ENCODE measurements at regions not wholly inside any gene's neighbourhood (a gene's known extent, or its start where the extent isn't known, plus 50 kb on each side); places are given as distances from the start of the nearest gene placed in this dataset.

DNA sequence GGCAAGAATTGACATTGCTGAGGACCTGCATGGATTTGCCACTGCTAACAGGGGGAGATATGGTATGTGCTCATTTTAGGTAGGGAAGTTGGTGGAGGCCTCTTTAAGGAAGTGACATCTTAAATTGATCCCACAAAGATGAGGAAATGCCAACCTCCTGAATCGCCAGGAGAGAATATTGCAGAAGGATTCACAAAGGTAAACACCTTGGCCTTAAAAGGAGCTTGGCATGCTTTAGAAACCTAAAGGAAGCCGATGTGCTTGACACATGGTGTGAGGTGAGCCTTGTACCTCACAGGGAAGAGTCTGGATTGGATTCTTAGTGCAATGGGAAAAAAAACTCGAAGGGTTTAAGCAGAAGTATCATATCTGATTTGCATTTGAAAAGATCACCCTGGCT is 470.5 kb upstream of the DAB1 start:
- FAIRE-seq (no peak), DNase-seq (ENCODE audit: insufficient read length) (no peak)
- TF ChIP-seq TAF1 (IDR thresholded peaks at IDR 0.05; ENCODE audit: borderline replicate concordance, low read depth, low read length) (no peak), POLR2A (IDR thresholded peaks at IDR 0.05; ENCODE audit: low read depth, low read length) (no peak), POLR2AphosphoS5 (IDR thresholded peaks at IDR 0.05; ENCODE audit: low read depth, low read length) (no peak)

DNA sequence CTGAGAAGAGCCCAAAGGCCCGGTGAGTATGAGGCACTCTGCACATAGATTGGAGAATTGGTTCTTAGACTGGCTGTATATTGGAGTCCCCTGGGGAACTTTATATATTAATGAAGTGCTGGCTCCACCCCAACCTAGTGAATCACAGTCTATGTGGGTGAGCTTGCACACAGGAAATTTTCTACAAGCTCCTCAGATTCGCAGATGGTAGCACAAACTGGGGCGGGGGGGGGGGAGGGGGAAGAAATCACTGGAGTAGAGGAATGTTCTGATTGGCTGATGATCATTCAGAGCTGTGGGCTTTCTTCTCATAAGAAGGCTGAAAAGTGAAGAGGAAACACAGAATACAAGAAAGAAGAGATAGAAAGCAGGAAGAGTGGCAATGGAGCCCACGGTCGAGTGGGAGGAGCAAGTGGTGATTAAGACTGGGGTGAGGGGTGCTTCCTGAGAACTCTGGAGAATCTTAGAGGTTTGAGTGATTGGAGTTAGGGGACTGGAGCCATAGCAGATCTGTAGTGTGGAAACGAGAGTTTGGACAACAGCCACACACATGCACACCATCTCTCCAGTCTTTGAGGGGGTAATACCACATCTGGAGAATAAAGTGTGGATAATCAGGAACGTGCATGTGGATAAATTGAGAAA is 465.9 kb upstream of the DAB1 start:
- no peak for TF ChIP-seq TAF1 (IDR thresholded peaks at IDR 0.05; ENCODE audit: borderline replicate concordance, low read depth, low read length)
- TF ChIP-seq POLR2AphosphoS5 (IDR thresholded peaks at IDR 0.05; ENCODE audit: low read depth, low read length): no peak
- FAIRE-seq (no peak), DNase-seq (ENCODE audit: insufficient read length) (no peak)

DNA sequence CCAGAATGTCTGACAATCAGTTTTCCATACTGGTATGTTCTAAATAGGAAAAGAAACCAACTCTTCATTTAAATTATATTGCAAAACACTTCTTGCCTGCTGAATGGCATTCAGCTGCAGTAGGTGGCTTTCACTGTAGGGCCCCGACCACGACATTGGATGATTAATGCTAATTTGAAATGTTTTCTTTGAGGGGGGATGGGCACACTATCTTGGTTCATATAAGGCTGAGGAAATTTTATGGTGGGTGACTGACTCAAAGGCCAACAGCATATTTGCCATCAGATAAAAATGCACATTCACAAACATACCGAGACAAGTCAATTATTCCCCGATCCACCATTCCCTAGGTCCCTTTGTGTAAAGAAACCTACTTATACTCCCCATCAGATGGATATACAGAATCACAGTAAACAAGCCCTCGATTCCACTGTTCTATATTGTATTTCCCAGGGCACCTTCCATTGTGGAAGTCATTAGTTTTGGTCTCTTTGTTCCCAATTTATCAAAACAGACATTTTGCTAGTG is 464.2 kb upstream of the DAB1 start:
- FAIRE-seq (no peak), DNase-seq (ENCODE audit: insufficient read length) (no peak)

DNA sequence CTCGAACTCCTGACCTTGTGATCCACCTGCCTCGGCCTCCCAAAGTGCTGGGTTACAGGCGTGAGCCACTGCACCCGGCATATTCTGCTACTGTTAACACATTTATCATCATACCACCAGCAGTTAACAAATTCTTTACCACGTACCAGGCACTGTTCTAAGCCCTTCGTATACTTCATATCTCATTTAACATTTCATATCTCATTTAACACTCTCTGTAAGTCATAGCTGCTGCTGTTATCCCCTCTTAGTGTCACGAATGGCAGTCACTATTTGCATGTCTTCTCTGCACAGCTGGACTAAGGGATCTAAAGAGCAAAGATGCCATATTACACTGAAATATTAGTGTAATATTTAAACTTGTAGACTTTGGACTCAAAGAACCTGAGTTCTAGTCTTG is 462.5 kb upstream of the DAB1 start:
- FAIRE-seq (no peak), DNase-seq (ENCODE audit: insufficient read length) (no peak)
- TF ChIP-seq POLR2A (IDR thresholded peaks at IDR 0.05; ENCODE audit: low read depth, low read length) (no peak), TAF1 (IDR thresholded peaks at IDR 0.05; ENCODE audit: borderline replicate concordance, low read depth, low read length) (no peak), POLR2AphosphoS5 (IDR thresholded peaks at IDR 0.05; ENCODE audit: low read depth, low read length) (no peak)

More for the DNA sequence above, 464.2 kb upstream of the DAB1 start:
- no peak for TF ChIP-seq TAF1 (IDR thresholded peaks at IDR 0.05; ENCODE audit: borderline replicate concordance, low read depth, low read length)
- TF ChIP-seq POLR2A (IDR thresholded peaks at IDR 0.05; ENCODE audit: low read depth, low read length): no peak
- no peak for TF ChIP-seq POLR2AphosphoS5 (IDR thresholded peaks at IDR 0.05; ENCODE audit: low read depth, low read length)

DNA sequence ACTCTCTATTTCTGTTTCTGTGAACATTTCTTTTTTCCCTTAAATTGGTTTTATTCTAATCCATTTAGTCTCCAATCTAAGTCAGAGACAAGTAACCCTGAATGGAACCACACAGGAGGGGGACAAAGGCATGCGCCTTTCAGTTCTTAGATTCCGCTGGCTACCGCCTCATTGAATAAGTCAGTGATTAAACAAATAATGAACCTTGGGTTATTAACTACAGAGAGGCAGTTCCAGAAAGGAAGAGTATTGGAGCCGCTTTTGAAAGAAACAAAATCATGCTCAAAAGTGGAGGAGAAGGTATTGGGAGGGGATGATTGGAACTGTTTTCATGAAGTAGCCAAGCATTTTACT is 459.8 kb upstream of the DAB1 start:
- no peak for FAIRE-seq

DNA sequence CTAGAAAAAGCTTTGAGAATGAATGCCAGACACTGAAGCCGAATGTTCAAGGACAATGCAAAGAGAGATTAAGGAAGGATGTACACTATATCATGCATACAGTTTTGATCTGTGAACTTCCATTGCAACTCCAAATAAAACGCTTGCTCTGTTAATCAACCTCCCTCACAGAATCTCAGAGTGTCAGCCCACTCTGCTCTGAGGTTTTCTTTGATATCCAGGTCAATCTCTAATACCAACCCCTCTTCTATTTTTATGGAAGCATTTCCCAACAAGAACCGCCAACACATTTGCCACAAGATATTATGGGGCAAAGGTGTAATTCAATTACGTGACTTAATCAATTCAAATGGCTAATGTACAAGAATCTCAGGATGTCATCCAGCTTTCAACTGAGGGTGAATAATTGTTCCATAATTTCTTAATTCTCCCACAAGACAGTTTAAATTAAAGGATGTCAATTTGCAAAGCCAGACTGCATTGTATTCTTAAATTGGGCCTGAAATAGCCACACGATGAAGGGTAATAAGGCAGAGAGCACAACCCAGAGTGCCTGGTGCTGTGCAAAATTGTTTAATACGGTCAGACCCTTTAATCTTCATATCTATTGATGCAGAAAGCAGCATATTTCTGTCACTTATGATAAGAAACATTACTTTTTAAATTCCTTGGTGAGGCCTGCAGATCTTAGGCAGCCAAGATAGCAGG is 459.2 kb upstream of the DAB1 start:
- no peak for TF ChIP-seq POLR2A (IDR thresholded peaks at IDR 0.05; ENCODE audit: low read depth, low read length)
- no peak for TF ChIP-seq TAF1 (IDR thresholded peaks at IDR 0.05; ENCODE audit: borderline replicate concordance, low read depth, low read length)
- TF ChIP-seq POLR2AphosphoS5 (IDR thresholded peaks at IDR 0.05; ENCODE audit: low read depth, low read length): no peak
- FAIRE-seq (no peak), DNase-seq (ENCODE audit: insufficient read length) (no peak)

More for the DNA sequence above, 459.8 kb upstream of the DAB1 start:
- TF ChIP-seq POLR2A (IDR thresholded peaks at IDR 0.05; ENCODE audit: low read depth, low read length) (no peak), POLR2AphosphoS5 (IDR thresholded peaks at IDR 0.05; ENCODE audit: low read depth, low read length) (no peak), TAF1 (IDR thresholded peaks at IDR 0.05; ENCODE audit: borderline replicate concordance, low read depth, low read length) (no peak)
- DNase-seq (ENCODE audit: insufficient read length): no peak

DNA sequence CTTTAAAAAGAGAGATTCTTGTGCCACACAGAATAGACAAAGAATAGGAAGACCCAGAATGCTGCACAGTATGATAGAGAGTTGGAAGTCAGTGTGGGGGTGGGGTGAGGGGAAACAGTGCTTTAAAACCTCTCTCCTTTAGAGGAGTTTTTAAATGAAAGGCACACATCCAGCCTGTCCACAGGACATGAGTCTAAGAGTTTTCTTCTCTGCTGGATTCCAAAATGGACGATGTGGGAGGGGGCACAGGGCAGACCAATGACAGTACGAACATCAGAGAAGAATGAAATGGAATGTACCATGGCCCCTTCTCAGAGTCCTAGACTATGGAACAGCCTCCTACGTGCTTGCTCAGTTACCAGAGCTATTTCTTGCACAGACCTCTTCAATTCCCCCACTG is 458.2 kb upstream of the DAB1 start:
- FAIRE-seq (no peak), DNase-seq (ENCODE audit: insufficient read length) (no peak)
- TF ChIP-seq POLR2A (IDR thresholded peaks at IDR 0.05; ENCODE audit: low read depth, low read length) (no peak), TAF1 (IDR thresholded peaks at IDR 0.05; ENCODE audit: borderline replicate concordance, low read depth, low read length) (no peak), POLR2AphosphoS5 (IDR thresholded peaks at IDR 0.05; ENCODE audit: low read depth, low read length) (no peak)

DNA sequence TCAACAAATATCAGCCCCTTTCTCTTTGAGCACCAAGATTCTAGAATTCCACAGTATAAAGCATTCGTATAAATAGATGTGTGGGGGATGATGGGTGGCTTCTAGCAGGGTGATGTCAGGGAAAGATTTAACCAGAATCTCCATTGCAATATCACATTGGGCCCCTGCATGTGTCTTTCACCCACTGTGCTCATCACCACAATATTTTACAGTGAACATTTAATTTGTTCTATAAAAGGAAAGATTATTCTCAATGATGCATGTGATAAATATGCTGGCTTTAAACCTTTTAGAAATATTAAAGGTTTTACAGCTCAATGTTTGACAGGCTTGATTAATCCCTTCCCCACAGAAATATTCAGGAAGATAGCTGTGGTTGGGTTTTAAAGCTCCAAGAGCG is 457.8 kb upstream of the DAB1 start:
- no peak for DNase-seq (ENCODE audit: insufficient read length)
- TF ChIP-seq POLR2A (IDR thresholded peaks at IDR 0.05; ENCODE audit: low read depth, low read length) (no peak), POLR2AphosphoS5 (IDR thresholded peaks at IDR 0.05; ENCODE audit: low read depth, low read length) (no peak), TAF1 (IDR thresholded peaks at IDR 0.05; ENCODE audit: borderline replicate concordance, low read depth, low read length) (no peak)
- no peak for FAIRE-seq

DNA sequence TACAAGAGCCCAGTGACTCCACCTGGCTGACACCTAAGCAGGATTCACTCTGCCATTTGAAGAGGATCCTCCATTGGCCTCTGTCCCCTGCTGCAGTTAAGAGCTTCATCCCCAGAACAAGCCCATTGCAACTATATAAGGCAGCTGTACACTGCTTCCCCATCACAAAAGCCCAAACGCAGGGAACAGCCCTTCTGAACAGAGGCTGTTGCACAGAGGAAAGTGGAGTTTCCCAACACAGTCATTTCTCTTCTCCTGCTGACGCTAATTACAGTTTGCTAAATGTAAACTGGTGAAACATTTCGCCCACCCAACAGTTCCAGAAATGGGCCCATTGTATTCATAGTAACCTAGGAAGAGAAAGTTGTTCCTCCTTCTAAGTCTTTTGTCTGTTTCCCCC is 455.8 kb upstream of the DAB1 start:
- FAIRE-seq: no peak
- no peak for TF ChIP-seq TAF1 (IDR thresholded peaks at IDR 0.05; ENCODE audit: borderline replicate concordance, low read depth, low read length)
- no peak for TF ChIP-seq POLR2A (IDR thresholded peaks at IDR 0.05; ENCODE audit: low read depth, low read length)
- TF ChIP-seq POLR2AphosphoS5 (IDR thresholded peaks at IDR 0.05; ENCODE audit: low read depth, low read length): no peak
- DNase-seq (ENCODE audit: insufficient read length): no peak

DNA sequence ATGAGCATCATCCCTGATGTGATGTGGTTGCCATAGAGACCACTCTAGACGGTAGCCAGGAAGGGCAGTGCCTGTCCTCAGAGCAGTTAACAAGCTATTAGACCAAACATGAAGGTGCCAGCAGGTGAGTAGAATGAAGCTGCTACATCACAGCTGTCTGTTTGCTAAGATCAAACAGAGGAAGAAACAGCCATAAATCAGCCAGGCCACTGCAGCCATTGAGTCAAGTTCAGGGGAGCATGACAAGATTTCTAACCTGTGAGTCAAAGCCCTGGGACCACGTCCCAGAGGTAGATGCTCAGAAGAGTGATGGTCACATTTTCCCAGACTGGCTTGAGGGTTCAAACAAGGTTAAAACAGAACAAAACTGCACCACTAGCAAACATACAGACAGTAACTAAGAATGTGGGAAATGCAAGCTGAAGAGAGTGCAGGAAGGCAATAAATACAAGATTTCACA is 450.6 kb upstream of the DAB1 start:
- FAIRE-seq: no peak
- TF ChIP-seq TAF1 (IDR thresholded peaks at IDR 0.05; ENCODE audit: borderline replicate concordance, low read depth, low read length): no peak
- TF ChIP-seq POLR2A (IDR thresholded peaks at IDR 0.05; ENCODE audit: low read depth, low read length): no peak
- TF ChIP-seq POLR2AphosphoS5 (IDR thresholded peaks at IDR 0.05; ENCODE audit: low read depth, low read length): no peak
- DNase-seq (ENCODE audit: insufficient read length): no peak

DNA sequence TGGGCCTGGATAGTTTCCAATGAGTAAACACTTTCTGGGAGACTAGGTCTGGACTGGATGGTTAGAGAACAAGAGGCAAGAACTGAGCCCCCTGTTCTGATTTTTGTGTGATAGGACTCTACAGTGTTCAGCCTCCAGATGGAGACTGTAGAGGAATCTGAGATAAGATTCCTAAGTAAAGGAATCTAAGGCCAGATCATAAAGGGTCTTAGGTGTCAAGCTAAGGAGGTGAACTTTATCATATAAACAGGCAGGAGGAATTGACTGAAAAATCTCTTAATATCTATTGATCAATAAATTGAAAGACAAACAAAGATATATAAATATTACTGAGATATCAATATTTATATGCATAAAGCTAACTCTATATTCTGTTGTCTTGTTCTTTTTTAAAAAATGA is 449.1 kb upstream of the DAB1 start:
- TF ChIP-seq TAF1 (IDR thresholded peaks at IDR 0.05; ENCODE audit: borderline replicate concordance, low read depth, low read length) (no peak), POLR2AphosphoS5 (IDR thresholded peaks at IDR 0.05; ENCODE audit: low read depth, low read length) (no peak), POLR2A (IDR thresholded peaks at IDR 0.05; ENCODE audit: low read depth, low read length) (no peak)
- FAIRE-seq (no peak), DNase-seq (ENCODE audit: insufficient read length) (no peak)

DNA sequence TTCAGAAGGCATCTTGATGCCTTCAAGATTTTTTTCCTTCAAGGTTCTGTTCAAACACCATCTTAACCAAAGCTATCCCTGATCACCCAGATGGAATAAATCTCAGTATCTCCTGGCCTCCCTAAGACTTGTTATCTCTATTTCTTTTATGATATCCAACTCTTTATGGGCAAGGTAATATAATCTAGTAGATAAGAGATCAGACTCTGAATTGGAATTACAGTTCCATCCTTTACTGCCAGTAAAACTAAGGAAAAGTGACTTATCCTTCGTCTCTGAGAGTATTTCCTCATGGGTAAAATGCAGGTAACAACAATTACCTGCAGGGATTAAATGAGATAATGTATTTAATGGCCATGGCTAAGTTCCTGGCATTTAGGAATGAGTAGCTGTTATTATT is 445.0 kb upstream of the DAB1 start:
- FAIRE-seq: no peak
- TF ChIP-seq POLR2AphosphoS5 (IDR thresholded peaks at IDR 0.05; ENCODE audit: low read depth, low read length): no peak
- no peak for TF ChIP-seq POLR2A (IDR thresholded peaks at IDR 0.05; ENCODE audit: low read depth, low read length)
- TF ChIP-seq TAF1 (IDR thresholded peaks at IDR 0.05; ENCODE audit: borderline replicate concordance, low read depth, low read length): no peak
- no peak for DNase-seq (ENCODE audit: insufficient read length)
